H1 (cell line): ENCODE measurements at regions not wholly inside any gene's neighbourhood (a gene's known extent, or its start where the extent isn't known, plus 50 kb on each side); places are given as distances from the start of the nearest gene placed in this dataset.

Experiments
- CHD7 ChIP-seq: fragments of 300-600 bp; sonication (generic); IDR thresholded peaks from 2 replicates; pipeline ENCODE4 v1.7.1; 2012; ENCODE audit warnings: low read length, moderate library complexity, mild to moderate bottlenecking, inconsistent platforms; ENCODE audit not compliant: insufficient replicate concordance
- EZH2 ChIP-seq: fragments of 200-600 bp; sonication (generic); IDR thresholded peaks from 2 replicates; pipeline ENCODE4 v1.7.1; 2012; ENCODE audit warnings: low read depth, mild to moderate bottlenecking, moderate library complexity, low read length, inconsistent platforms; ENCODE audit not compliant: severe bottlenecking
- HDAC2 ChIP-seq, 2 experiments: fragments of 300-600 bp in 1 of 2; sonication (generic) in 1 of 2; IDR thresholded peaks; 2 replicates each; pipeline ENCODE4 v1.6.1; 2011 to 2012; ENCODE audit warnings: low read depth in 2 of 2, low read length in 2 of 2, mild to moderate bottlenecking in 2 of 2, moderate library complexity in 2 of 2, borderline replicate concordance in 1 of 2, inconsistent platforms in 1 of 2
- POLR2A ChIP-seq, 2 experiments: IDR thresholded peaks; 1 replicate in 1 of 2; 2 replicates in 1 of 2; pipeline ENCODE4 v1.6.1; 2011; ENCODE audit warnings: low read depth in 2 of 2, low read length in 2 of 2, mild to moderate bottlenecking in 2 of 2; ENCODE audit errors: control extremely low read depth in 1 of 2
- RNF2 ChIP-seq: fragments of 200-900, 300-1000 bp; sonication (generic); IDR thresholded peaks from 2 replicates; pipeline ENCODE4 v1.7.1; 2016; ENCODE audit warnings: borderline replicate concordance, low read depth, mild to moderate bottlenecking, antibody characterized with exemption, low read length; ENCODE audit not compliant: poor library complexity, severe bottlenecking; ENCODE audit errors: missing control alignments
- SP4 ChIP-seq: IDR thresholded peaks from 2 replicates; pipeline ENCODE4 v1.6.1; 2012; ENCODE audit warnings: low read length, inconsistent platforms
- SRF ChIP-seq: IDR thresholded peaks from 2 replicates; pipeline ENCODE4 v1.6.1; 2011; ENCODE audit warnings: mild to moderate bottlenecking, low read depth, low read length, moderate library complexity
- SUZ12 ChIP-seq: fragments of 200-600 bp; sonication (generic); IDR thresholded peaks from 2 replicates; pipeline ENCODE4 v1.6.1; 2012; ENCODE audit warnings: mild to moderate bottlenecking, inconsistent platforms, low read length, moderate library complexity, mixed read lengths

- no peak for TF ChIP-seq CHD7
- no peak for TF ChIP-seq SRF
- TF ChIP-seq SP4, result no peak
- no peak for TF ChIP-seq POLR2A (IDR thresholded peaks at IDR 0.05; ENCODE audit: control extremely low read depth in 1 of 2, low read depth in 2 of 2, low read length in 2 of 2)
- no peak for TF ChIP-seq EZH2
- no peak for TF ChIP-seq SUZ12
- TF ChIP-seq RNF2, result no peak
- no peak for TF ChIP-seq HDAC2 (IDR thresholded peaks at IDR 0.05; ENCODE audit: borderline replicate concordance in 1 of 2, low read depth in 2 of 2, low read length in 2 of 2)
Measured at GRCh38 chr10:125584954-125585353, 98.0 kb downstream of the TEX36 start (continued).
